ENCODE measurements at regions not wholly inside any gene's neighbourhood (a gene's known extent, or its start where the extent isn't known, plus 50 kb on each side); places are given as distances from the start of the nearest gene placed in this dataset.

DNA sequence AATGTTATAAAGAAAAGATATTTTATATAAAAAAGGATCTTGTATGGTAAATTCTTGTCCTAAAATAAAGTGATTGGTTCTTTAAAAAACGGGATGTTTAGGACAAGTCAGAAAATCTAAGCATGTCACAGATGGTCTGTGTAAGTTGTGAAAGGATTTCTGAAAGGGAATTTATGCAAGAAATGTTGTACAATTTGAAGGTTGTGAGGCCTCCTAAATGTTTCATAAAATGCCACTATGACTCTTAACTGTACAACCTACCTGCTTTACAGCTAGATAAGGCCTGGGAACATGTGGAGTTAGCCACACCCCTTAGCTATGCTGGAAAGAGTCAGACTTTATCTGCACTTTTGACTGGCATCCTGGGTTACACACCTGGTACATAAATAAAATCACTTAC is 951.5 kb upstream of the POU3F4 start:
- no peaks in the 10 kb centered on the region for H3K4me1 ChIP-seq (ENCODE audit: control insufficient read depth, extremely low read depth, insufficient read depth, low read length)
- CTCF ChIA-PET: no interaction called here
- H3K27me3 ChIP-seq (ENCODE audit: control insufficient read depth in 2 of 2, insufficient read depth in 2 of 2, low read length in 2 of 2): no peaks in the 10 kb centered on the region
- no TSS peak for BruUV-seq (replicated peaks)
- H2AFZ ChIP-seq (ENCODE audit: low read depth, low read length): no peak overlapping the region
- no peak overlapping the region for H3K27ac ChIP-seq (ENCODE audit: insufficient read depth, low read depth, low read length)
- FAIRE-seq (no peak), DNase-seq (ENCODE audit: low read depth, low spot score) (no peak)
- no peaks in the 10 kb centered on the region for H3K9me1 ChIP-seq (replicated peaks; ENCODE audit: control insufficient read depth, extremely low read depth, insufficient read depth, low read length)
- H4K20me1 ChIP-seq (replicated peaks; ENCODE audit: control insufficient read depth, extremely low read depth, insufficient read depth, low read length): no peaks in the 10 kb centered on the region
- intact Hi-C loops (cut with micrococcal nuclease) (no loop called here), dilution Hi-C loops (cut with MboI; ENCODE audit: extremely low pct_ligation_motif_present, low sequenced_read_pairs) (no loop called here)
- no peaks in the 10 kb centered on the region for H3K36me3 ChIP-seq (ENCODE audit: control insufficient read depth in 2 of 2, extremely low read depth in 1 of 2, insufficient read depth in 2 of 2, low read length in 2 of 2)
- H3K9ac ChIP-seq (replicated peaks; ENCODE audit: extremely low read depth, insufficient read depth, low read length): no peak overlapping the region
- TF ChIP-seq EZH2 (IDR thresholded peaks at IDR 0.05; ENCODE audit: borderline replicate concordance, low read depth, low read length, severe bottlenecking) (no peak), POLR2A (IDR thresholded peaks at IDR 0.05; ENCODE audit: low read depth, low read length) (no peak), POLR2AphosphoS5 (IDR thresholded peaks at IDR 0.05; ENCODE audit: insufficient read depth, low read depth, low read length) (no peak), MYC (IDR thresholded peaks at IDR 0.05; ENCODE audit: low read depth, low read length) (no peak), GATA2 (IDR thresholded peaks at IDR 0.05; ENCODE audit: insufficient read depth, insufficient read length, low read depth, low read length) (no peak), FOS (IDR thresholded peaks at IDR 0.05; ENCODE audit: borderline replicate concordance, insufficient read depth, low read length) (no peak), JUN (IDR thresholded peaks at IDR 0.05; ENCODE audit: borderline replicate concordance, insufficient read depth, insufficient read length, low read depth) (no peak)
- TF ChIP-seq, protein P1, sequence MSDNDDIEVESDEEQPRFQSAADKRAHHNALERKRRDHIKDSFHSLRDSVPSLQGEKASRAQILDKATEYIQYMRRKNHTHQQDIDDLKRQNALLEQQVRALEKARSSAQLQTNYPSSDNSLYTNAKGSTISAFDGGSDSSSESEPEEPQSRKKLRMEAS (IDR thresholded peaks at IDR 0.05; ENCODE audit: insufficient read depth, insufficient read length): no peak
- TF ChIP-seq, protein P2, sequence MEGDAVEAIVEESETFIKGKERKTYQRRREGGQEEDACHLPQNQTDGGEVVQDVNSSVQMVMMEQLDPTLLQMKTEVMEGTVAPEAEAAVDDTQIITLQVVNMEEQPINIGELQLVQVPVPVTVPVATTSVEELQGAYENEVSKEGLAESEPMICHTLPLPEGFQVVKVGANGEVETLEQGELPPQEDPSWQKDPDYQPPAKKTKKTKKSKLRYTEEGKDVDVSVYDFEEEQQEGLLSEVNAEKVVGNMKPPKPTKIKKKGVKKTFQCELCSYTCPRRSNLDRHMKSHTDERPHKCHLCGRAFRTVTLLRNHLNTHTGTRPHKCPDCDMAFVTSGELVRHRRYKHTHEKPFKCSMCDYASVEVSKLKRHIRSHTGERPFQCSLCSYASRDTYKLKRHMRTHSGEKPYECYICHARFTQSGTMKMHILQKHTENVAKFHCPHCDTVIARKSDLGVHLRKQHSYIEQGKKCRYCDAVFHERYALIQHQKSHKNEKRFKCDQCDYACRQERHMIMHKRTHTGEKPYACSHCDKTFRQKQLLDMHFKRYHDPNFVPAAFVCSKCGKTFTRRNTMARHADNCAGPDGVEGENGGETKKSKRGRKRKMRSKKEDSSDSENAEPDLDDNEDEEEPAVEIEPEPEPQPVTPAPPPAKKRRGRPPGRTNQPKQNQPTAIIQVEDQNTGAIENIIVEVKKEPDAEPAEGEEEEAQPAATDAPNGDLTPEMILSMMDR (IDR thresholded peaks at IDR 0.05; ENCODE audit: extremely low read depth in 1 of 2, insufficient read depth in 1 of 2, low read depth in 1 of 2, low read length in 2 of 2): no peak
- H3K79me2 ChIP-seq (ENCODE audit: control insufficient read depth, insufficient read depth, low read length): no peaks in the 10 kb centered on the region
- POLR2A ChIA-PET: no interaction called here
- no peak overlapping the region for H3K4me3 ChIP-seq (replicated peaks in 1 of 3; ENCODE audit: insufficient read depth in 1 of 3, low read depth in 1 of 3, low read length in 3 of 3)
- no peaks in the 10 kb centered on the region for H3K9me3 ChIP-seq (replicated peaks; ENCODE audit: control insufficient read depth, insufficient read depth, low read length)
- H3K4me2 ChIP-seq (ENCODE audit: insufficient read depth, low read length): no peak overlapping the region

Measured in endothelial cell of umbilical vein (primary cell).